GM23338 (cell line): ENCODE measurements at regions not wholly inside any gene's neighbourhood (a gene's known extent, or its start where the extent isn't known, plus 50 kb on each side); places are given as distances from the start of the nearest gene placed in this dataset.

Experiments
- ATAC-seq: fragments of 200-7000 bp; cut with Tn5 transposase; 3 replicates; pipeline ENCODE4 v1.9.1; 2020
- DNase-seq: peaks from one replicate; pipeline ENCODE4 v3.0.0-alpha.2; 2015; ENCODE audit warnings: low spot score
- H2AFZ ChIP-seq: fragments of 200-600 bp; sonication (generic); 2 replicates; pipeline ENCODE4 v1.8.0; 2016; ENCODE audit warnings: antibody characterized with exemption, mild to moderate bottlenecking, moderate library complexity
- H3F3A ChIP-seq: fragments of 200-600 bp; sonication (generic); replicated peaks from 2 replicates; pipeline ENCODE4 v1.8.0; 2017; ENCODE audit warnings: antibody characterized with exemption, mixed run types, low read depth
- H3K27ac ChIP-seq: fragments of 200-600 bp; sonication (generic); 2 replicates; pipeline ENCODE4 v1.6.1; 2016; ENCODE audit warnings: low read depth
- H3K27me3 ChIP-seq: fragments of 200-600 bp; sonication (generic); 2 replicates; pipeline ENCODE4 v1.8.0; 2016; ENCODE audit warnings: mild to moderate bottlenecking, mixed run types, moderate library complexity; ENCODE audit not compliant: insufficient read depth
- H3K36me3 ChIP-seq: fragments of 200-600 bp; sonication (generic); 2 replicates; pipeline ENCODE4 v1.8.0; 2016; ENCODE audit warnings: mild to moderate bottlenecking; ENCODE audit not compliant: insufficient read depth
- H3K4me1 ChIP-seq: fragments of 200-600 bp; sonication (generic); 2 replicates; pipeline ENCODE4 v1.8.0; 2016; ENCODE audit warnings: mild to moderate bottlenecking, moderate library complexity; ENCODE audit not compliant: insufficient read depth
- H3K4me2 ChIP-seq: fragments of 200-600 bp; sonication (generic); 2 replicates; pipeline ENCODE4 v1.7.1; 2017; ENCODE audit warnings: mixed run types
- H3K4me3 ChIP-seq: fragments of 200-600 bp; sonication (generic); 2 replicates; pipeline ENCODE4 v1.6.1; 2016; ENCODE audit warnings: mixed run types
- H3K79me2 ChIP-seq: fragments of 200-600 bp; sonication (generic); replicated peaks from 2 replicates; pipeline ENCODE4 v1.8.0; 2017; ENCODE audit warnings: mild to moderate bottlenecking; ENCODE audit not compliant: insufficient read depth
- H3K9me2 ChIP-seq: fragments of 200-600 bp; sonication (generic); 2 replicates; pipeline ENCODE4 v1.8.0; 2017; ENCODE audit not compliant: insufficient read depth
- H4K20me1 ChIP-seq: fragments of 200-600 bp; sonication (generic); replicated peaks from 2 replicates; pipeline ENCODE4 v1.8.0; 2017; ENCODE audit warnings: mild to moderate bottlenecking; ENCODE audit not compliant: insufficient read depth
- H3K27ac Mint-ChIP-seq: 2 replicates; pipeline ENCODE4 v1.8.0; 2020; ENCODE audit warnings: inconsistent platforms, mild to moderate bottlenecking, moderate library complexity, mixed read lengths
- H3K27me3 Mint-ChIP-seq: 3 replicates; pipeline ENCODE4 v1.8.0; 2022; ENCODE audit warnings: low read depth, mild to moderate bottlenecking, moderate library complexity, mixed read lengths, inconsistent platforms; ENCODE audit not compliant: insufficient read depth, poor library complexity
- H3K36me3 Mint-ChIP-seq: 3 replicates; pipeline ENCODE4 v1.8.0; 2021; ENCODE audit warnings: low read depth, mild to moderate bottlenecking, inconsistent platforms, moderate library complexity, mixed read lengths
- H3K4me1 Mint-ChIP-seq: 3 replicates; pipeline ENCODE4 v1.8.0; 2020; ENCODE audit warnings: mild to moderate bottlenecking, inconsistent platforms, mixed read lengths
- H3K4me3 Mint-ChIP-seq: 3 replicates; pipeline ENCODE4 v1.8.0; 2021; ENCODE audit warnings: moderate library complexity, mild to moderate bottlenecking, inconsistent platforms, mixed read lengths
- H3K9me3 Mint-ChIP-seq: 3 replicates; pipeline ENCODE4 v1.8.0; 2020; ENCODE audit warnings: moderate library complexity, mild to moderate bottlenecking, inconsistent platforms, mixed read lengths
- NANOG ChIP-seq: IDR thresholded peaks from 2 replicates; pipeline ENCODE4 v1.6.1; 2016; ENCODE audit warnings: antibody characterized with exemption, borderline replicate concordance
- POLR2AphosphoS5 ChIP-seq: IDR thresholded peaks from 2 replicates; pipeline ENCODE4 v1.6.1; 2016; ENCODE audit warnings: antibody characterized with exemption, low read depth
- REST ChIP-seq: IDR thresholded peaks from one replicate; pipeline ENCODE4 v1.6.1; 2018; ENCODE audit warnings: antibody characterized with exemption; ENCODE audit not compliant: unreplicated experiment
- ZNF114 ChIP-seq: fragments of 250-450 bp; sonication (Bioruptor Pico); IDR thresholded peaks from 2 replicates; pipeline ENCODE4 v1.5.0; 2020; ENCODE audit warnings: mild to moderate bottlenecking, moderate library complexity
- TF ChIP-seq, protein P1 (sequence below): fragments of 250-450 bp; sonication (Bioruptor Pico); IDR thresholded peaks from 2 replicates; pipeline ENCODE4 v1.5.0; 2020; ENCODE audit warnings: mild to moderate bottlenecking, moderate library complexity
- TF ChIP-seq, protein P2 (sequence below): IDR thresholded peaks from 2 replicates; pipeline ENCODE4 v1.6.1; 2016; ENCODE audit warnings: antibody characterized with exemption

DNA sequence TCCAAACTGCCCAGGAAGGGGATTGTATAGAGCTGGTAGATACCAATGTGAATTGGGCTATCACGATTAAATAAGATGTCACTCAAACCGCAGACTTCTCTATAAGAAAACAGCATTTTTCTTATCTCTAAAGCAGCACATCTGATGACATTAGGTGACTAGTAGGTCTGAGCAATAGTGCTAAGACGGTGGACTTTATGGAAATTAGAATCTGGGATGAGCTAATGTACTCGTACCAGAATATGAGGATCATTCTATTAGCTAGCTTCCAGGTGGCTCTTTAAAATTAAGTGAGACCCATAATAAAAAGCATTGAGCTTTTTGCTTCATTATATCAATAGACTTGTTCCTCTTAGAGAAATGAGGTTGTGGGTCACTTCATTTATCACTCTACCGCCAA is 130.0 kb upstream of the MC4R start (continued):
- TF ChIP-seq, protein P1, sequence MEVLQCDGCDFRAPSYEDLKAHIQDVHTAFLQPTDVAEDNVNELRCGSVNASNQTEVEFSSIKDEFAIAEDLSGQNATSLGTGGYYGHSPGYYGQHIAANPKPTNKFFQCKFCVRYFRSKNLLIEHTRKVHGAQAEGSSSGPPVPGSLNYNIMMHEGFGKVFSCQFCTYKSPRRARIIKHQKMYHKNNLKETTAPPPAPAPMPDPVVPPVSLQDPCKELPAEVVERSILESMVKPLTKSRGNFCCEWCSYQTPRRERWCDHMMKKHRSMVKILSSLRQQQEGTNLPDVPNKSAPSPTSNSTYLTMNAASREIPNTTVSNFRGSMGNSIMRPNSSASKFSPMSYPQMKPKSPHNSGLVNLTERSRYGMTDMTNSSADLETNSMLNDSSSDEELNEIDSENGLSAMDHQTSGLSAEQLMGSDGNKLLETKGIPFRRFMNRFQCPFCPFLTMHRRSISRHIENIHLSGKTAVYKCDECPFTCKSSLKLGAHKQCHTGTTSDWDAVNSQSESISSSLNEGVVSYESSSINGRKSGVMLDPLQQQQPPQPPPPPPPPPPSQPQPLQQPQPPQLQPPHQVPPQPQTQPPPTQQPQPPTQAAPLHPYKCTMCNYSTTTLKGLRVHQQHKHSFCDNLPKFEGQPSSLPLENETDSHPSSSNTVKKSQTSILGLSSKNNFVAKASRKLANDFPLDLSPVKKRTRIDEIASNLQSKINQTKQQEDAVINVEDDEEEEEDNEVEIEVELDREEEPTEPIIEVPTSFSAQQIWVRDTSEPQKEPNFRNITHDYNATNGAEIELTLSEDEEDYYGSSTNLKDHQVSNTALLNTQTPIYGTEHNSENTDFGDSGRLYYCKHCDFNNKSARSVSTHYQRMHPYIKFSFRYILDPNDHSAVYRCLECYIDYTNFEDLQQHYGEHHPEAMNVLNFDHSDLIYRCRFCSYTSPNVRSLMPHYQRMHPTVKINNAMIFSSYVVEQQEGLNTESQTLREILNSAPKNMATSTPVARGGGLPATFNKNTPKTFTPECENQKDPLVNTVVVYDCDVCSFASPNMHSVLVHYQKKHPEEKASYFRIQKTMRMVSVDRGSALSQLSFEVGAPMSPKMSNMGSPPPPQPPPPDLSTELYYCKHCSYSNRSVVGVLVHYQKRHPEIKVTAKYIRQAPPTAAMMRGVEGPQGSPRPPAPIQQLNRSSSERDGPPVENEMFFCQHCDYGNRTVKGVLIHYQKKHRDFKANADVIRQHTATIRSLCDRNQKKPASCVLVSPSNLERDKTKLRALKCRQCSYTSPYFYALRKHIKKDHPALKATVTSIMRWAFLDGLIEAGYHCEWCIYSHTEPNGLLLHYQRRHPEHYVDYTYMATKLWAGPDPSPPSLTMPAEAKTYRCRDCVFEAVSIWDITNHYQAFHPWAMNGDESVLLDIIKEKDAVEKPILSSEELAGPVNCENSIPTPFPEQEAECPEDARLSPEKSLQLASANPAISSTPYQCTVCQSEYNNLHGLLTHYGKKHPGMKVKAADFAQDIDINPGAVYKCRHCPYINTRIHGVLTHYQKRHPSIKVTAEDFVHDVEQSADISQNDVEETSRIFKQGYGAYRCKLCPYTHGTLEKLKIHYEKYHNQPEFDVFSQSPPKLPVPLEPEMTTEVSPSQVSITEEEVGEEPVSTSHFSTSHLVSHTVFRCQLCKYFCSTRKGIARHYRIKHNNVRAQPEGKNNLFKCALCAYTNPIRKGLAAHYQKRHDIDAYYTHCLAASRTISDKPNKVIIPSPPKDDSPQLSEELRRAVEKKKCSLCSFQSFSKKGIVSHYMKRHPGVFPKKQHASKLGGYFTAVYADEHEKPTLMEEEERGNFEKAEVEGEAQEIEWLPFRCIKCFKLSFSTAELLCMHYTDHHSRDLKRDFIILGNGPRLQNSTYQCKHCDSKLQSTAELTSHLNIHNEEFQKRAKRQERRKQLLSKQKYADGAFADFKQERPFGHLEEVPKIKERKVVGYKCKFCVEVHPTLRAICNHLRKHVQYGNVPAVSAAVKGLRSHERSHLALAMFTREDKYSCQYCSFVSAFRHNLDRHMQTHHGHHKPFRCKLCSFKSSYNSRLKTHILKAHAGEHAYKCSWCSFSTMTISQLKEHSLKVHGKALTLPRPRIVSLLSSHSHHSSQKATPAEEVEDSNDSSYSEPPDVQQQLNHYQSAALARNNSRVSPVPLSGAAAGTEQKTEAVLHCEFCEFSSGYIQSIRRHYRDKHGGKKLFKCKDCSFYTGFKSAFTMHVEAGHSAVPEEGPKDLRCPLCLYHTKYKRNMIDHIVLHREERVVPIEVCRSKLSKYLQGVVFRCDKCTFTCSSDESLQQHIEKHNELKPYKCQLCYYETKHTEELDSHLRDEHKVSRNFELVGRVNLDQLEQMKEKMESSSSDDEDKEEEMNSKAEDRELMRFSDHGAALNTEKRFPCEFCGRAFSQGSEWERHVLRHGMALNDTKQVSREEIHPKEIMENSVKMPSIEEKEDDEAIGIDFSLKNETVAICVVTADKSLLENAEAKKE (CRISPR knock-in tag) = no peak
- TF ChIP-seq ZNF114 (CRISPR knock-in tag) = no peak
- no peak for TF ChIP-seq POLR2AphosphoS5
- TF ChIP-seq NANOG = no peak

- H4K20me1 ChIP-seq = no peaks in the 10 kb centered on the region
- no peaks in the 10 kb centered on the region for H3K9me2 ChIP-seq
- no peak overlapping the region for H3K4me2 ChIP-seq
- no peak overlapping the region for H3K4me3 ChIP-seq
- ATAC-seq (no peak), DNase-seq (no peak)
- H2AFZ ChIP-seq = no peak overlapping the region
- no peaks in the 10 kb centered on the region for H3K27me3 ChIP-seq
- no peaks in the 10 kb centered on the region for H3K4me1 Mint-ChIP-seq
- H3K4me3 Mint-ChIP-seq = no peak overlapping the region
- no peaks in the 10 kb centered on the region for H3K36me3 ChIP-seq
- no peaks in the 10 kb centered on the region for H3F3A ChIP-seq
- no peak overlapping the region for H3K27ac Mint-ChIP-seq
- no peaks in the 10 kb centered on the region for H3K36me3 Mint-ChIP-seq
- H3K4me1 ChIP-seq = no peaks in the 10 kb centered on the region
- peaks cover 3% of the 10 kb centered on the region for H3K27me3 Mint-ChIP-seq
- H3K27ac ChIP-seq = no peak overlapping the region
- H3K79me2 ChIP-seq = no peaks in the 10 kb centered on the region
- H3K9me3 Mint-ChIP-seq = no peaks in the 10 kb centered on the region
- no peak for TF ChIP-seq REST
- TF ChIP-seq, protein P2, sequence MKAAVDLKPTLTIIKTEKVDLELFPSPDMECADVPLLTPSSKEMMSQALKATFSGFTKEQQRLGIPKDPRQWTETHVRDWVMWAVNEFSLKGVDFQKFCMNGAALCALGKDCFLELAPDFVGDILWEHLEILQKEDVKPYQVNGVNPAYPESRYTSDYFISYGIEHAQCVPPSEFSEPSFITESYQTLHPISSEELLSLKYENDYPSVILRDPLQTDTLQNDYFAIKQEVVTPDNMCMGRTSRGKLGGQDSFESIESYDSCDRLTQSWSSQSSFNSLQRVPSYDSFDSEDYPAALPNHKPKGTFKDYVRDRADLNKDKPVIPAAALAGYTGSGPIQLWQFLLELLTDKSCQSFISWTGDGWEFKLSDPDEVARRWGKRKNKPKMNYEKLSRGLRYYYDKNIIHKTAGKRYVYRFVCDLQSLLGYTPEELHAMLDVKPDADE = no peak
Observed at GRCh38 chr18:60503199-60503598, 130.6 kb upstream of the MC4R start.
